GM21515 (cell line): ENCODE measurements at regions not wholly inside any gene's neighbourhood (a gene's known extent, or its start where the extent isn't known, plus 50 kb on each side); places are given as distances from the start of the nearest gene placed in this dataset.

Experiments
- ATAC-seq: cut with Tn5 transposase; IDR thresholded peaks from one replicate; pipeline ENCODE4 v1.9.1; 2021; ENCODE audit not compliant: unreplicated experiment

DNA sequence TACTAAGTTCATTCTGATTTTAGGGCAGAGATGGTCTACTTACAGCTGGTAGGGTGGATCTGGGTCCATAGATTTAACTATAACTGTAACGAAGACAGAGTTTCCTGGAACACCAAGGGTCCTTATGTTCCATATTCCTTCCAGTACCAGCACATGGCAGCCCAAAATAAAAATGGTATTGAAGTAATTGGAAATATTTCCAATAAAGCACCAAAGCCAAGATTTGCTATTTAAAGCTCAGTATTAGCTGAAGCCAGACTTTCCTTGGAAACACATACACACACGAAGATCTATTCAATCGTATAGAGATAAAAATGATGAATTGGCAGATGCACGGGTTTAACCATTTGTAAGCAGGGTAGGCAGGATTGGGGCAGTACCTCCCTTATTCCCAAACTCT lies 289.1 kb upstream of the SORCS1 start:
- ATAC-seq: no peak

DNA sequence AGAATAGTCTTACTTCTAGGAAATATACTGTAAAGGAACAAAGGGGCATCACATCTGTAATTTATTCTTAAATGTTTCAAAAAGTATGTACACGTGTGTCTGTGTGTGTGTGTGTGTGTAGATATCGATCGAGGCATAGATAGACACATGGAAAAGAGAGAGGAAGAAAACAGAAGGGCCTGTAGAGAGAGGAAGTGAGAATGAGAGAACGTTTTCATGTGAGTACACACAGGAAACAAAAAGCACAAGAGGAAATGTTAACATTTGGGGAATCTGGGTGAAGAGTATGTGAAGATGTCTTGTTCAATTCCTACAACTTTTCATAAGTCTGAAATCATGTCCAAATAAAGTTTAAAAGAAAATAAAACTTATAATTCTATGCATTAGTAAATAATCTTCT lies 286.5 kb upstream of the SORCS1 start:
- ATAC-seq: no peak

DNA sequence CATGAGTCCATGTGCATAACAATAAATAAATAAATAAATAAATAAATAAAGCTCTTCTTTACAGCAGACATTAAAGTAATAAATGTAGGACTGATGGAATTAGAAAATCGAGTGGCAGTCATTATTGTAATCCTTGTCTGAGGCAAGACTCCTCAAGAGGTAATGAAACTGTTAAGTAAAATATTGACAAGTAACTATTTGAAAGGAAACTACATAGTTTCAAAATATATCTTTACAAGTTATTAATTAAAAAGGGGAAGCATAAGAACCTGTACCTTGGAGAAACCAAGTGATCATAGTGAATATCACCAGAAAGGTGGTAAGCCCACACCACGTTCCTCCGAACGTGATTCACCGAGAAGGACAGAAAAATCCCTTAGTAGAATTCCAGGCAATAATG lies 285.6 kb upstream of the SORCS1 start:
- no peak for ATAC-seq

DNA sequence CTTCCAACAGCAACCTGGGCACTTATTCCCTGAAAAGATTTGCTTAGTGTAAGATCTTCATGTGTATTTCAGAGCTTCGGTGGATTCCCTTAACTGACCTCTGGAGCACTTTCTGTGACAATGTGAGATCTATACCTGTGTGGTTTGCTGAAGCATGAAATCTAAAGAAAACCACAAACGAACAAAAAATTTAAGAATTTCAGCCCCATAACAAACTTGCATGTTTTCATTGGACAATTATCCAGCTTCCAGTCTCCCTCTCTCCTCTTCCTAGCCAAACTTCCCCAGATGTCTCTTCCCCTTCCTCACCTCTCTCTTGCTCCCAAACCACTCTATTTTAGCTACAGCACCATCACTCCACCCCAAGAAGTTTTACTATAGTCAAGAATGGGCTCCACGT lies 279.9 kb upstream of the SORCS1 start:
- ATAC-seq: no peak

DNA sequence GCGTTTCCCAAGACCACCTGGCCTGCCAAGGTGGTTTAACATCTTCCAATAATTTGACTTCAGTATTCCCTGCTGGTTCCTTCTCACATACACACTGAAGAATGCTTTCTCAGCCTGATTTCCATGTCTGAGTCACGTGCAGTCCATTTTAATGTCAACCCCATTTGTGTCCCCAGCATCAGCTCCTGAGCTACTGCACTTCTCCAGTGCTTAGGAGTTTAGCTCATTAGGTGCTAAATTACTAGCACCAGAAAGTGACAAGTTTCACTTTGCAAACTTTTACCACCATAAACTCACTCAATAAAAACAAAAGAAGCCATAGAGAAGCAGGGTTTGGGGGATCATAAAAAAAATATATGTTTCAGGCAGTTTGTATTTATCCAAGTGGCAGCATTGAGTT lies 279.3 kb upstream of the SORCS1 start:
- no peak for ATAC-seq

DNA sequence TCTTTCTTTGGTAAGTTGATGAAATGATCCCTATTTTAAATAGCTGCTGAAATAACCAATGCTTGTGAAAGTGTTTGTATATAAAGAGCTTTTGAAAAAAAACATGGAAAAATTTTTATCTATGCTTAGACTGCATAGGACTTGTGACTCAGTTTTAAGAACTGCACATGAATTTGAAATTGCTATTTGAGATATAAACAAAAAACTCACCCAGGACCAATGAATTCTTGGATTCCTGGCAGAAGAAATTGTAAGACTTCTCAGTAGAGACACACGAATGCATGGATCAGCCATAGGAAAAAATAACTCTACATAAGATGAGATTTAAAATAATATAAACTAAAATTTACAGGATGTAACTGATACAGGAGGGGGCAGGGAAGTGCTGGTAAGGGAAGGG lies 278.8 kb upstream of the SORCS1 start:
- no peak for ATAC-seq

DNA sequence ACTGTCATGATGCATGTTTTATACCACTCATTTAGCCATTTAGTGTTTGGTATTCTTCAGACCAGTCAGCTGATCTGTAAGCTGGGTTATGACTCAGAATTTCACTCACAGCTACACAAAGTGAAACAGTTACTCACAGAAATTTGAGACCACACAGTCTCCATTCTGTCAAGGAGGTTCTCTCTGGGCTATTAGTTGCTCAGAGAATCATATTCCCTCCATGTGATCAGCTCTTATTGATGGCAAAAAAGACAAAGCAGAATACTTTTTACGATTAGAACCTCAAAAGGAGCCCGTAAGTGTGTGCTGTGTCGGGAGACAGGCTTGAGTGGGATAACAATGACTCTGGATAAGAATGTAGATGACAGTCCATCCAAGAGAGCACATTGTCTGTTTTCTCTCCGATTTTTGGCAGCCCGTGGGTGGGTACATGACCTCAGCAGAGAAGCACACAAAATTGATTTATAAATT lies 277.6 kb upstream of the SORCS1 start:
- ATAC-seq: peak; percentile 86

DNA sequence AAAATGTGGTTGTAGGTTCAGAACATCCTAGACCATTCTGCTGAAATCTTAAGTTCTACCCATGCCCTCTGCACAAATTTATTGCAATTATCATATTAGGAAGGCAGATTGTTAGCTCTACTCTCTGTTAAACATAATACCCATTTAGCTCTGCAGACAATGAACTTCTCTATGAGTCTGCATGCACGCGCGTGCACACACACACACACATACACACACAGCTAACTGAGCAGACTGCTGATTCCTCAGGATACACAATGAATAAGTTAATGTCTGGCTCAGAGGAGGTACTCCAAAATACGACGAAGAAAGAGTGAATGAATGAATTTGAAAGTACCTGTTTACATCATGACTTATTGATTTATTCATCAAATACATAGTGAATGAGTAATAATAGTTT lies 276.2 kb upstream of the SORCS1 start:
- ATAC-seq: no peak

DNA sequence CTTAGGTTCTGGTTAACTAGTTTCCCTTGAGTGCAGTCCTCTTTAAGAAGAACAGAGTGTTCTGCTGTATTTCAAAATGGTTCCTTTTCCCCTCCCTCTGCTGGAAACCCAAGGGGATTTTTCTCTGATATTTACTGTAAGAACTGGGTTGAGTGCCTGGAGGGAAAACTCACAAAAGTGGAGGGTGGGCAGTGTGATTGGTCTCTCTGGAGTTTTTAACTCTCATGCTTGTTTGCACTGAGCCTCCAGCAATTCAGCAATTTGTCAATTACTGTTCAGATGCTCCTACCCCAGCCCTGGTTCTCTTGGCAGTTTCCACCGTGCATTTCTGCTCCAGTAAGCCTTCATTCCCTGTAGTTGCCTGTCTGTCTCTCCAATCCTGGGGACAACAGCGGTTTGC lies 273.4 kb upstream of the SORCS1 start:
- ATAC-seq: no peak

DNA sequence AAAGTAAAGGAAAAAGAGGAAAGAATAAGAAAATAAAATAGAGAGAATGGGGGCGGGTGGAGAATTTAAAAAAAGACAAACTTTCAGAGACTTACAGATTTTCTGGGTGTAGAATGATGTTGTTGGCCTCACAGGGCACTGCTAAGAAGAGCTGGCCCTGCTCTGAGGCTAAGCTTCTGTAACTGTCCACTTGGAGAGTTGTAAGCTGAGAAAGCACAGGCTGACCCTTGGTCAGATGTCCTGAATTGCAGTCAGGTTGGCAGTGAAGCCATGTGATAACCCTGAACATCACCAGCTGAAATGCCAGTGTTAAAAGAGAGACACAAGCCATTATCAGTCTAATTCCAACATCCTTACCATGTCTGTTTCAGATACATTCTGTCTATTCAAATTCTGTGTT lies 272.1 kb upstream of the SORCS1 start:
- ATAC-seq: no peak

DNA sequence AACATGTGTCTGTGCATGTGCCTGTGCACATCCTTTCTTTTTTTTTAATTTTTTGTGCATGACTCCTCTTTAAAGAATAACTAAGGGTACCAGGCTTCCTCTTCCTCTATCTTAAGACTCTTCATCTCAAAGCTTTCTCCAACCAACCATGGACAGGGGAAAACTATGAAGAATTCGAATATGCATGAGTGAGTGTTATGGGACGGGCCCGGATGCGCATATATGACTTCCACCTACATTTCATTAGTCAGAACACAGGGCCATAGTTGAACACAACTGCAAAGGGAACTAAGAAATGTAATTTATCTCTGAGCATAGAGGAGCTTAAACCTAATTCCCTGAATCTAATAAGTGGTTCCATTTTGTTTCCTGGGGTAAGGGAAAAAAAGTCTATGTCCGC lies 270.3 kb upstream of the SORCS1 start:
- no peak for ATAC-seq

DNA sequence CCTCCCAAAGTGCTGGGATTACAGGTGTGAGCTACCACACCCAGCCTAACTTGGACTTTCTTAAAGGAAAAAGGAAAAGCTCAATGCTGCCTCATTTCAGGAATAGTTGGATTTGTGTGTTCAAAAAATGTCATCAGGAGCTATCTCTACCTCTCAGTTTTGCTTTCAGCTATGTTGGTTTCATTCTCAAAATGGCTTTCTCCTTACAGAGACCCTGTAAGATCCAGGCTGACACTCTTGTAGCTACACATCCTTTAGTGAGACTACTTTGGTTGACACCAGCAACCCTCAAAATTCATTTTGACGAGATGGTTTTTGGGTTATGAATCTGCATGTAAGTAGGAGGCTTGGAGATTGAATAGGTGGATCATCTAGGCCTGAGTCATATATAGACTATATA lies 269.7 kb upstream of the SORCS1 start:
- ATAC-seq: no peak

DNA sequence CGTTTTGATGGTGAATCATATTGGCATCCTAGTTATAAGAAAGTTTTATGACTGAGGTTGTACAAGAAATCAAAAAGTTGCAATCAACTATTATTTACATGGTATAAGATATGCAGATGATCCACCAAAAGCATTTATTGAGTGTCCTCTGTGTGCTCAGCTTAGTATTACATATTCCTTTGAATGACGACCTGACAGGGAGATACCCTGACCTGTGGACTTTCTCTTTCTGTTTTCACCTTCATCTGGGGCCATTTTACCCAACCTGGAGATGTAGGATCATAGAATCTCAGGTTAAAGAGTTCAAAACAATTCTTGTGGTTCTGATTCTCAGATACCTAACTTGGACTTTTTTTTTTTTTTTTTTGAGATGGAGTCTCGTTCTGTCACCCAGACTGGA lies 269.1 kb upstream of the SORCS1 start:
- no peak for ATAC-seq

DNA sequence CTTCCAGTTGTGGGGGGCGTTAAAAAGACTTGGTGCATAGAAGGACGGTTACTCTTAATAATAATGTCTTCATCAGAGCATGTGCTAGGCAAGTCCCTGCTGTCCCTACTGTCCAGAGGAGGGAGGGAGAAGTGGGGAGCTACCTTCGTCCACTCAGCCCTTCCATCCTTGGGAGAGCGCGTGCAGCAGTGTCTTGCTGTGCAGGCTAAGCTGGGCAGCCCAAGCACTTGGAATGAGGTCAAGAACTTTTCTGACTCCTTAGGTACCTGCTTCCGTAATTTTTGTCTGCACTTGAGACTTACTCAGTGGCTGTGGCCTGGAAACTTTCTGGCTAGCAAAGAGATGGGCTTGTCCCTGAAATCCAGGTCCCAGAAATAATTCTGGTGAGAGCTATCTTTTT lies 265.9 kb upstream of the SORCS1 start:
- ATAC-seq: no peak

DNA sequence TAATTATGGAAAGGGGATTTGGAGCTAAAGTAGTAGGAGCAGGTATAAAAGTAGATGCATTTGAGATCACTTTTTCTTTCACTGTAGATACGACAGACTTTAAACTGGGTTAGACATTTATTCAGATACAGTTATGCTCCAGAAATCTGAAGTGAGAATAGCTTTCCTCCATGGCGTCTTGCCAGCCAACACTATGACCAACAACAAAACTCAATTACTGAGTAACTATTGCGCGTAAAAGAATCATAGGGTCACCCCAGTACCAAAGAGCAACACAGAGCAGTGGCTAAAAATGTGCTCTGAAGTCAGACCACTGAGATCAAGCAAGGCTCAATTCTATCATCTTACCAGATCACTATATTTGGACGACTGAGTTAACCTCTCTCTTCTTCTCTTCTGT lies 262.5 kb upstream of the SORCS1 start:
- no peak for ATAC-seq

DNA sequence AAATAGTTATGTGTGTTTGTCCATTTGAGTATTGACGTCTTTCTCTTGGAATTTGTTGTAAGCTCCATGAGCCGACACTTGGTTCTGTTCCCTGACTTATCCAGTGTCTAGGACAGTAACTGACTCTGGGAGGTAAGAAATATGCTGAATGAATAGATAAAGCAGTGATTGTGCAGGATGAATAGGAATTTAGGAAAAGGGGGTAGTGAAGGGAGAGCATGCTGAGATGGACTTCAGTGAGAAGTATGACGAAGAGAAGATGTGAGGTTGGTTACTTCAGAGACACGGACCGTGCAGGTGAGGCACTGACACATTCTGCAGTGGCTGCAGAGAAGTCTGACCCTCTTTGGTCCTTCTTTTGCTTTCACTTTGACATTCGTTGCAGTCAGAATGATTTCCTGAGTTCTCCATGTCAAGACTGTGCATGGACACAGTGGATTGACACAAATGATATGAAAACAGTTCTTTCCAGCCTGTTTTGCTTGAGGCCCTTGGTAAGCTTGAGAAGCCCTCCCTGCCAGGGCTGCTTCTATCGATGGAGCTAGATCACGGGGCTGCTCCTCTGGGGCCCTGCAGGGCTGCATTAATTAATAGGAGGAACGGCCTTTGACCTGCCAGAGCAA lies 261.5 kb upstream of the SORCS1 start:
- no peak for ATAC-seq

DNA sequence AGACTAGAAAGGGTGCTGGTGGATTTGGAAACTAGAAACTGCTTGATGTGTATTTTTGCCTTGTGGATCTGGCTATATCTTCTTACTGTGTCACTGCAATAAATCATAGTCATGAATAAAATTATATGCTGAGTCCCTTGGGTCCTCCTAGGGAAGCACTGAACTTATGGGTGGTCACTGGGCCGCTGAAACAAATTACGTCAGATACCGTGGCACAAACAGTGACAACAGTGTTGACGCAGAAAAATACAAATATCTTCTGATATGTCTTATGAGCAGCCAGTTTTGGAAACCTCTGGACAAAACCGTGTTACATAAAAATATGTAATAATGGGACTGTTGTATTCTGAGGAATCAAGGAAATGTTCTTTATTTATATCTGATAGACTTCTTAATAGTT lies 260.1 kb upstream of the SORCS1 start:
- no peak for ATAC-seq

DNA sequence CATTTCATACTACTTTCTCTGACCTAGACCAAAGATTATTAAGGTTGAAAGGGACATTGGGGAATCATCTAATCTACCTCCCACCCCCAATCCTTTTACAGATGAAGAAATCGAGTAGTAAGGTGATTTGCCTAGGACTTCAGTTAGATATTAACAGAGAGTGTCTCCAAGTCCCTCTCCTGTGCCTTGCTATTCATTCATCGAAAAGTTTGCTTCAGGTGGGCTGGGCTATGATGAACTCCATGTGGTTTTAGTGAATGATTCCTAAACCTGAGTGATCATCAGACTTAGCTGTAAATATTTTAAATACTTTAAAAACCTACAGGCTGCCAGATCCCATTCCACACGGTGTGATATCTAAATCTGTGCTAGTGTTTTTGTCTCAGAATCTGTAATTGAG lies 259.4 kb upstream of the SORCS1 start:
- no peak for ATAC-seq

DNA sequence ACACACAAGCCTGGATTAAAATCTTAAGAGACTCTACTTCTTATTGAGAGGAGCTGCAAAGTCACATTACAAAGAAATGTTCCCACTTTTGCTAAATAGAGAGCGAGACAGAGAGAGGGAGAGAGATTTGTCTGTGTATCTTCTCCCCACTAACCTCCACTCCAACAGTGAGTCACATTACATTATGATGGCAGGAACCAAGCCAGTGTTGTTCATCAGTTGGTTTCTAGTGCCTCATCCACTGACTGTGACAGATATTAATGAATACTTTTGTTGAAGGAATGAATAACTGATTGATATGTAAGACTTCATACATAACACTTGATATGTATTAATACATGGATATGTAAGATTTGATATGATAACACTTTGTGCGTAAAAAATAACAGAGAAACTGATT lies 258.2 kb upstream of the SORCS1 start:
- no peak for ATAC-seq

DNA sequence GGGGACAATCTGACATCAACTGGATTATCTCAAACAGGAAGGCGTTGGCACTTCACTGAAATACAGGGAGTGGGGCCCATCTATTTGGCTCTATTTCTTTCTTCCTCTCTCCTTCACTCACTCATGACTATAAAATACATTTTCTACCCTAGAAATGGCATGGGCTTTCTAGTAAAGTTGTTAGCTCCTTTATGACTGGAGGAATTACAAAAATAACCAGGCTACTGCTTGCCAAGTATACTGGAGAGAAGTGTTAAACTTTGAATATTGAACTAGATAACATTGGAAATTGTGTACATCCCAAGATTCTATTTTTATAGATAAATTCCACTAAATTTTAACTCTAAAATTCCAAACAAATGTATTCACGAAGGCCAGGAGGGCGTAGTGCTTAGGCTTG lies 255.7 kb upstream of the SORCS1 start:
- ATAC-seq: no peak

DNA sequence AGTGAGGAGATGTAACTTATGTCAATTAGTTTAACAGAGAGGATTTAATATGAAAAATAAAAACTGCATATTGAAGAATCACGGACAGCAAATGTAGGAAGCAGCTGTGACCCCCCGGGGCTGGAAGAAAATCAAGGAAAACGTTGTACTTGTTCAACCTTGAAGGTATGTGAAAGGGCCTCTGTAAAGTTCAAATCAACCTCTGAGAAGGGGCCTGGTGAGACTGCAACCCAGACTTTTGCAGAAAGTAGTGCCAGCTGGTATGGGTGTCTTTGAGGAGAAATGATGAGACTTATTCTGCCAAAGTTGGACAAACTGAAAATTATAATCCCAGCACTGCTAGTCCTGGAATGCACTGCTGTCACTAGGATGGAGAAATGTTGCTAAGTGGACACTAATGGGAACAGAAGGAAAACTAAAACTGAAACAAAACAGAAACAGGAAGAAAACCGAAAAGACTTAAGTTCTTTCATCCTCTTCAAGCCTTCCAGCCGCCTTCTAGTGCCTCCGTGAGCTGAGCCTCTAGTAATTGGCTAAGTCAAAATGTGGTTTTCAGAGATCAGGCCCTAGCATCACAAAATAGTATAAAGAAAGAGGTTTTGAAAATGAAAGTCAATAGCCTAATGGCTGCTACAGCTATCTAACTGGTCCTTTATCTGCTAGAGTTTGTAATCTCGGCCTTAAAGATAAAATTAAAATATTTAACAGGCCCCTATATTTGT lies 253.7 kb upstream of the SORCS1 start:
- no peak for ATAC-seq

DNA sequence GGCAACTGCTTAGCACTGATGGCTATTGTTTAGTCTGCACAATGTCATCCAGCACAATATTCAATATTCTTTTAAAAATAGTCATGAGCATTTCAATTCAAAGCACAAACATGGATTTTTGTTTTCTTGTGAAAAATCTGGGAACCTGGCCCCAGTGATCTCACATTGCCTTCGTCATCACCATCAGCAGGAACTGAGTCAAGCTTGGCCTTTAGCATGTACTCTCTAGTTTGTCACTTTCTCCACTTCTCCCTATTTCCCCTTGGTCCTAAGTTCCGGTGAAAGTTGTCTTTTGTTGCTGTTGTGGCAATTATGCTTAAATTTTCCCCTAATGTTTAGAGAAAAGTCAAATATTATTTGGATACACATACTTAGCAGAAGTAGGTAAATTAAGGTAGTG lies 252.9 kb upstream of the SORCS1 start:
- ATAC-seq: no peak

DNA sequence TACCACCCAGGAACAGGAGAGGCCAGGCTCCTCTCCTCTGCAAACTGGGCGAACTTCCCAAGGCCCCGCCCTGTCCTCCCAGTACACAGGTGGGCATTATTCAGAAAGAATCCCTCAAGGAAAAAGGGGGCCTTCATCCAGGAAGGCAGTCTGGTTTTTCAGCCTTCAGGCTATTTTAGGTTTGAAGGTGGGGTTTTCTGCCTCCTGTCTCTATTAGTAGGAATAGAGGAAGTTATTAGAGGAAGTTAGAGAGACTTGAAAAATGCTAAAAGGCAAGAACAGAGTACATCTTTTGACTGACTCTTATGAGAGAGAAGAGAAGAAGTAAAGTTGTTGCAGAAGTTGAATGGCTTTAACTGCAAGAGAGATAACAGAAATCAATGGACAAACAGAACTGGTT lies 250.9 kb upstream of the SORCS1 start:
- ATAC-seq: no peak
